ENCODE measurements at regions not wholly inside any gene's neighbourhood (a gene's known extent, or its start where the extent isn't known, plus 50 kb on each side); places are given as distances from the start of the nearest gene placed in this dataset.

DNA sequence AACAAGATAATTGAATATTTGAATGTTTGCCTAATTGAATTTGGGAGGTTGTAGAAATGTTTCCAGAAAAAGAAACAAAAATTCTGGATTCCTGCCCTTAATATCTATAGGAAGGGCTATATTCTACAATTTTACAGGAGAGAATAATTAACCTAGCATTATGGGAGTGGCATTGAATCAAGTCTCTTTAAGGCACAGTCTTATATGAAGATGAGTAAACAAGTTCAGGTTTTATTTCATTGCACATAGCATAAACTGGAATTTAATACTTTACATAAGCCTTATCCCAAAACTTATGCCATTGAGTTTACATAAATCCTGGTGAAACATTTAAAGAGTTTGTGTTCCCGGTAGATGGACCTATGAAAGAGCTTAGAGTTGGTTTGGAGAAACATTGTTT is 138.1 kb upstream of the ADAMTSL1 start:
- DNase-seq (ENCODE audit: extremely low read depth, low read depth), result no peak
- TF ChIP-seq, protein P1, sequence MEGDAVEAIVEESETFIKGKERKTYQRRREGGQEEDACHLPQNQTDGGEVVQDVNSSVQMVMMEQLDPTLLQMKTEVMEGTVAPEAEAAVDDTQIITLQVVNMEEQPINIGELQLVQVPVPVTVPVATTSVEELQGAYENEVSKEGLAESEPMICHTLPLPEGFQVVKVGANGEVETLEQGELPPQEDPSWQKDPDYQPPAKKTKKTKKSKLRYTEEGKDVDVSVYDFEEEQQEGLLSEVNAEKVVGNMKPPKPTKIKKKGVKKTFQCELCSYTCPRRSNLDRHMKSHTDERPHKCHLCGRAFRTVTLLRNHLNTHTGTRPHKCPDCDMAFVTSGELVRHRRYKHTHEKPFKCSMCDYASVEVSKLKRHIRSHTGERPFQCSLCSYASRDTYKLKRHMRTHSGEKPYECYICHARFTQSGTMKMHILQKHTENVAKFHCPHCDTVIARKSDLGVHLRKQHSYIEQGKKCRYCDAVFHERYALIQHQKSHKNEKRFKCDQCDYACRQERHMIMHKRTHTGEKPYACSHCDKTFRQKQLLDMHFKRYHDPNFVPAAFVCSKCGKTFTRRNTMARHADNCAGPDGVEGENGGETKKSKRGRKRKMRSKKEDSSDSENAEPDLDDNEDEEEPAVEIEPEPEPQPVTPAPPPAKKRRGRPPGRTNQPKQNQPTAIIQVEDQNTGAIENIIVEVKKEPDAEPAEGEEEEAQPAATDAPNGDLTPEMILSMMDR (IDR thresholded peaks at IDR 0.05; ENCODE audit: low read depth, low read length, missing control alignments), result no peak
- H3K4me3 ChIP-seq (replicated peaks; ENCODE audit: low read depth, low read length), result no peak overlapping the region

DNA sequence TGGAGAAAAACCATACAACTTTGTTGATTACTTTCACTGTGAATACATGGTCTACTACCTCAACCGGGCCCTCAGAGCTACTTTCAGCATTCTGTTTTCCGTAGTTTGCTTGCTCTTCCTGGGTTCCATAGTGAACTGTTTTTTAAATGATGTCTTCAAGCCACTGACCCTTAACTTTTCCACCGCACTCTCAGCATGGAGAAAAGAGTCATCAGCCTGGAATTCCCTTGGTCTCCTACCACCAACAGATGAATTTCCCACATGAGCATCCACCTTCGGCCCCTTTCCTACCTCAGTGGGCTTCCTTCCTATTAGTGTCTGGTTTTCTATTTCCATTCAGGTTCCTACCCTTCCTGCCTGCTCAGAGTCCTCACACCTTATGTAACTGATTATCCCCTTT is 135.9 kb upstream of the ADAMTSL1 start:
- no peak overlapping the region for H3K4me3 ChIP-seq (replicated peaks; ENCODE audit: low read depth, low read length)
- TF ChIP-seq, protein P1 (IDR thresholded peaks at IDR 0.05; ENCODE audit: low read depth, low read length, missing control alignments), result no peak
- DNase-seq (ENCODE audit: extremely low read depth, low read depth), result no peak

DNA sequence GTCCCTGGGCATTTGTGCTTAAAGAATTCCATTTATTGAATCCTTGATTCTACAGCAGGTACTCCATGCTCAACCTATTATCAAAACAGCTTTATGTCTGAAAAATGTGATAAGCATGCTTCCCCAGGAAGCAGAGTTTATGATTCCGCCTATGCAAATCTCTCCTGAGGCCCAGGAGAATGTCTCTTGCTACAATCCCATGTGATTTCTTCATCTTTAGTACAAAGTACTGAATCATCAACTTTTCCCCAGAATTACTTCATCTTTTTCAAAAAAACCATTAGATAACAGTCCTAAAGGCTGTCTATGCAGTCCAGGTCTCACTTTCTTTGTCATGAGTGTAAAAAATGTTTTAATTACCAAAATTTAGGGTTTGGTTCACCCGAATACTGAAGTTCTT is 130.2 kb upstream of the ADAMTSL1 start:
- DNase-seq (ENCODE audit: extremely low read depth, low read depth), result no peak
- TF ChIP-seq, protein P1 (IDR thresholded peaks at IDR 0.05; ENCODE audit: low read depth, low read length, missing control alignments), result no peak
- no peak overlapping the region for H3K4me3 ChIP-seq (replicated peaks; ENCODE audit: low read depth, low read length)

DNA sequence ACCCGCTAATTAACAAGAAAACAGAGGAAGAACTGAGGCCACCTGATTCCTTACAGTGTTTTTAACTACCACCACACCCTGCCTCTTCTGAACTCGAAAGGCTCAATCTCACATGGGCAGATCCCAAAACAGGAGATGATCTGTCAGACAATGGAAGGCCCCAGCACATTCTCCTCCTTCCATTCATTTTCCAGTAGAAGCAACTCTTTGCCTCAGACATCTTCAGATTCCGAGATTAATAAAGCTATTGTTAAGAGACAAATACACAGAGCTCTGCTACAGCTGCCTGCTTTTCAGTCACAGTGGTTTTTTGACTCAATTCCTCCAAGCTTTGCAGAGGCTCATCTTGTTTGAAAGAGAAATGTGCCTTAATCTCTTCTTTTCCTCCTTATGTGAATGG is 127.2 kb upstream of the ADAMTSL1 start:
- TF ChIP-seq, protein P1 (IDR thresholded peaks at IDR 0.05; ENCODE audit: low read depth, low read length, missing control alignments), result no peak
- DNase-seq (ENCODE audit: extremely low read depth, low read depth), result no peak
- no peak overlapping the region for H3K4me3 ChIP-seq (replicated peaks; ENCODE audit: low read depth, low read length)

DNA sequence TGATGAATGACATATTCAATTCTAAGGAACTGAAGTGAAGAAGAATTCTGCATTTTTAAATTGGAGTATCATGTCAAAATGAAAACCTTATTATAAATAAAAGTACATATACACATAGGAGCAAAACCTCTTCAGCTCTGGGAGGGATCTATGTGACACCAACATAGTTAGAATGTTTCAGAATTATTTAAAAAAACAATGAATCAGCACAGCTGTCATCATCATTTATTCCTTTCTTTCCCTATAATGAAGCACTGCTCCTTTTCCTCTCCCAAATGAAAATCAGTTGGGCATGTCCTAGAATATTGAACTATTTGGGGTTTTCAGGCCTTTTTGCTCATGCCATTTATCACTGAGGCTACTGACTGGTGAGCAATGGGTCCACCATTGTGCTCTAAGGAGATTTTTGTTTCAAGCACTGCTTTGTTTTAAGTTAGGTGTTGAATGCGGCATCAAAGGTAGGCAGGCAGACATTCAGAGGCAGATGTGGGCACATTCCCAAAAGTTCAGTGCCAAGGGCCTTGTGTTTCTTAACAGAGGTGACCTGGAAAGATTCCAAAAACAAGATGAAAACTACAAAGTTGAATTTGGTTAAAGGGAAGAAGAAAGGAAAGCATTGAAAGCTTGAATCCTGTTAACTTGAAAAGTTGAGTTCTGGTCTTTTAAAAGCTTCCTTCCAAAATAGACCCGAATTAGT is 126.4 kb upstream of the ADAMTSL1 start:
- TF ChIP-seq, protein P1 (IDR thresholded peaks at IDR 0.05; ENCODE audit: low read depth, low read length, missing control alignments), result no peak
- DNase-seq (ENCODE audit: extremely low read depth, low read depth), result no peak
- no peak overlapping the region for H3K4me3 ChIP-seq (replicated peaks; ENCODE audit: low read depth, low read length)

DNA sequence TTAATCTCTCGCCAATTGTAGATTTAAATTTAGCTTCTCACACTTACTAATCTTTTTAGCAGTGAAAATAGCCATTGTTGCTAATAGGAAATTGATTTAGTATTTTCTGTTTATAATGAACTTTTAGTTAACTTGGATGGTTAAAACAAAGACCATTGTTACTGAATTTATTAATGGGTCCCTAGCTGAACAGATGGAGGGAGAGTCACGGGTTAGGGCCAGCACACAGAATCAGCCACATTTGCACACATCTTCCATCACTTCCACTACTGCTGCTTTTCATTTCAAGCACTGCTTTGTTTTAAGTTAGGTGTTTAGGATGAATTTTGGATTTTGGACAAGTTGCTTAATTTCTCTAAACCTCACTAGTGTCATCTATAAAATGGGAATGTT is 125.9 kb upstream of the ADAMTSL1 start:
- no peak overlapping the region for H3K4me3 ChIP-seq (replicated peaks; ENCODE audit: low read depth, low read length)
- DNase-seq (ENCODE audit: extremely low read depth, low read depth), result no peak
- TF ChIP-seq, protein P1 (IDR thresholded peaks at IDR 0.05; ENCODE audit: low read depth, low read length, missing control alignments), result no peak

DNA sequence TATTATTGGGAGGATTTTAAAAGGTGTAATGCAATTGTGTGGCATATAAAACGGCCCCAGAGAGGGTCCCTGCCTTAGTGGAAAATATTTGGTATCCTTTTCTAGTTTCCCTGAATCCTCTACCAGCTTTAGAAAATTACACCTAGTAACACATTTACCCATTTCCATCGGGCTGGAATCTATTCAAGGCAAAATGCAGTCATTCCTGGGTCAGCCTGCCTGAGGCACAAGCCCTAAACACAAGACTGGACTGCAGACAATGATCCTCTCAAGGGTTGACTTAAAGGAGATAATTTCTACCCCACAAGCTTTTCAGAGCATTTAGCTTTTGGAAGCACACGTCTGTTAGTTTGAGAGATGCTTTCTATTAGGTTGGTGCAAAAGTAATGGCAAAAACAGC is 124.4 kb upstream of the ADAMTSL1 start:
- no peak overlapping the region for H3K4me3 ChIP-seq (replicated peaks; ENCODE audit: low read depth, low read length)
- TF ChIP-seq, protein P1 (IDR thresholded peaks at IDR 0.05; ENCODE audit: low read depth, low read length, missing control alignments), result no peak
- DNase-seq (ENCODE audit: extremely low read depth, low read depth), result no peak

Measured in HFF-Myc (cell line).